ENCODE measurements at regions not wholly inside any gene's neighbourhood (a gene's known extent, or its start where the extent isn't known, plus 50 kb on each side); places are given as distances from the start of the nearest gene placed in this dataset.

DNA sequence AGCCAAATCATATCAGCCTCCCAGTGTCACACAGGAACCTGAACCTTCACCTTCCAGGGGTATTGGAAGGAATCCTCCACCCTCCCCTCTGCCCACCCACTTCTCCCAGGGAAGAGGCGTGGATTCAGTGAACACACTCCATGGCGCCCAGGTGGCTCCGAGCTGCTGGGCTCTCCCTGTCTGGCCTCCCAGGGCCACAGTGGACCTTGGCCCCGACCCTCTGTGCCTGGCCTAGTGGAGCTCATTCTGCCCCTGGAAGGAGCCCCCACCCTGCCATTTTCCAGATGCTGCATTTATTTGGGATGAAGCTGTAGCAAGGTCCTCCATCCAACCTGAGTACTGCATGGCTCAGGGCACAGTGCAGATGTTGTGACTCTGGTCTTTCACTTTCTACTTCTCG, 1340.1 kb downstream of the TBC1D22A start:
- TF ChIP-seq, protein P1, sequence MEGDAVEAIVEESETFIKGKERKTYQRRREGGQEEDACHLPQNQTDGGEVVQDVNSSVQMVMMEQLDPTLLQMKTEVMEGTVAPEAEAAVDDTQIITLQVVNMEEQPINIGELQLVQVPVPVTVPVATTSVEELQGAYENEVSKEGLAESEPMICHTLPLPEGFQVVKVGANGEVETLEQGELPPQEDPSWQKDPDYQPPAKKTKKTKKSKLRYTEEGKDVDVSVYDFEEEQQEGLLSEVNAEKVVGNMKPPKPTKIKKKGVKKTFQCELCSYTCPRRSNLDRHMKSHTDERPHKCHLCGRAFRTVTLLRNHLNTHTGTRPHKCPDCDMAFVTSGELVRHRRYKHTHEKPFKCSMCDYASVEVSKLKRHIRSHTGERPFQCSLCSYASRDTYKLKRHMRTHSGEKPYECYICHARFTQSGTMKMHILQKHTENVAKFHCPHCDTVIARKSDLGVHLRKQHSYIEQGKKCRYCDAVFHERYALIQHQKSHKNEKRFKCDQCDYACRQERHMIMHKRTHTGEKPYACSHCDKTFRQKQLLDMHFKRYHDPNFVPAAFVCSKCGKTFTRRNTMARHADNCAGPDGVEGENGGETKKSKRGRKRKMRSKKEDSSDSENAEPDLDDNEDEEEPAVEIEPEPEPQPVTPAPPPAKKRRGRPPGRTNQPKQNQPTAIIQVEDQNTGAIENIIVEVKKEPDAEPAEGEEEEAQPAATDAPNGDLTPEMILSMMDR (IDR thresholded peaks at IDR 0.05): no peak
- TF ChIP-seq ZFX (IDR thresholded peaks at IDR 0.05; ENCODE audit: borderline replicate concordance): no peak
